GM19397 (cell line): ENCODE measurements at regions not wholly inside any gene's neighbourhood (a gene's known extent, or its start where the extent isn't known, plus 50 kb on each side); places are given as distances from the start of the nearest gene placed in this dataset.
"Not testable (repeated sequence)": the region's sequence is repeated elsewhere in the genome, so short reads cannot be mapped to it uniquely, and the experiment has no call there.

Experiments
- ATAC-seq: cut with Tn5 transposase; IDR thresholded peaks from one replicate; pipeline ENCODE4 v1.9.1; 2021; ENCODE audit warnings: mild to moderate bottlenecking, moderate library complexity; ENCODE audit not compliant: unreplicated experiment

DNA sequence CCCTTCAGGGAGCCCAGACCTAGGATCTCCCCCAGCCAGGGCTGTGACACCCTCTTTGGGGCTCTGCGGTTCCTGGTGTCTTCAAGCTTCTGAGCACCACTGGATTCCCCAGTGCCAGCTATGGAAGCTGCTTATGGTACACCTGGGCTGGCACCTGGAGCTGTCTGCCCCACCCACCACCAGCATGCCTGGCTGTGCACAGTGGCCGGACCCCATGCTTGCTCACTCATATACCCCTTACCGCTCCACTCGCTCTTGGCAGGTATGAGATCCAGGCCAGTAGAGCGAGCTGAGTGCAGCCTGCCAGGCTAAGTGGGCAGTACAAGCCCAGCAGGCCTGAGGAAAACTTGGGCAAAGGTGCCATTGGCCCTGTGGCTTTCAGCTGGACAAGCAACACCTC, 114.0 kb downstream of the DACT1 start:
- ATAC-seq, result no peak

DNA sequence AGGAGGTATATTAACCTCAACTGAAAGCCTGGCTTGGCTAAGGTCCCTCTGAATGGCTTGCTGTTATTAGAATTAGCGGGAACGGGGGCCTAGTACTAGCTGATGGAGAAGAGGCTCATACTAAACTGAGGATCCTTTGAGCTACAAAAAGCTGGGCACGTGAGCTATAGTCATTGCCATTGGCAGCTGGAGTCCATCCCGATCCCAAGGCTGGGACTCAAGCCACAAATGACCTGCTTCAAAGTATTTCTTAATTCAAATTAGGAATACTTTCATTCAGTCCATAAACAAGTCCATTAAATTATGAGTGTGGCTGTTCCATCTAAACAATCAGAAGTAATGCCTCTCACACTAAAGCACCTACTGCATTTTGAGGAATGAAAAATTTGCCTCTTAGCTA, 114.5 kb downstream of the DACT1 start:
- ATAC-seq, result no peak

DNA sequence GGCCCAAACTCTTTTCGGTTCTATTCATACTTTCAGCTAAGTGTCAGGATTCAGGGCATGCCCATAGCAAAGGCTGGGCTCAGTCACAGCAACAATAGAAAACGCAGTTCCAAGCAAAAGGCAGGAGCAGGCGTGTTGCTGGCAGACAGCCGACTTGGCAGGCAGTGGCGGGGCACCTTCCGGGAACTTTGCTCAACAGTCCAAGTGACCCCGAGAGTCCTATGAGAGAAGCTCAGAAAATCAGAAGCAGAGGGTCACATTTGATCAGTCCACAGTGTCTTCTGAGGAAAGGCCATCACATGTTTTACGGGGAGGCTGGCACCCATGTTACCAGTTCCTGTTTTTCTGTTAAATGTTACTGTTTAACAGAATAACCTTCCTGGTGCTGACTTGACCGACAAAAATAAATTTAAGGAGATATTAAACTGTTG, 115.0 kb downstream of the DACT1 start:
- no peak for ATAC-seq

DNA sequence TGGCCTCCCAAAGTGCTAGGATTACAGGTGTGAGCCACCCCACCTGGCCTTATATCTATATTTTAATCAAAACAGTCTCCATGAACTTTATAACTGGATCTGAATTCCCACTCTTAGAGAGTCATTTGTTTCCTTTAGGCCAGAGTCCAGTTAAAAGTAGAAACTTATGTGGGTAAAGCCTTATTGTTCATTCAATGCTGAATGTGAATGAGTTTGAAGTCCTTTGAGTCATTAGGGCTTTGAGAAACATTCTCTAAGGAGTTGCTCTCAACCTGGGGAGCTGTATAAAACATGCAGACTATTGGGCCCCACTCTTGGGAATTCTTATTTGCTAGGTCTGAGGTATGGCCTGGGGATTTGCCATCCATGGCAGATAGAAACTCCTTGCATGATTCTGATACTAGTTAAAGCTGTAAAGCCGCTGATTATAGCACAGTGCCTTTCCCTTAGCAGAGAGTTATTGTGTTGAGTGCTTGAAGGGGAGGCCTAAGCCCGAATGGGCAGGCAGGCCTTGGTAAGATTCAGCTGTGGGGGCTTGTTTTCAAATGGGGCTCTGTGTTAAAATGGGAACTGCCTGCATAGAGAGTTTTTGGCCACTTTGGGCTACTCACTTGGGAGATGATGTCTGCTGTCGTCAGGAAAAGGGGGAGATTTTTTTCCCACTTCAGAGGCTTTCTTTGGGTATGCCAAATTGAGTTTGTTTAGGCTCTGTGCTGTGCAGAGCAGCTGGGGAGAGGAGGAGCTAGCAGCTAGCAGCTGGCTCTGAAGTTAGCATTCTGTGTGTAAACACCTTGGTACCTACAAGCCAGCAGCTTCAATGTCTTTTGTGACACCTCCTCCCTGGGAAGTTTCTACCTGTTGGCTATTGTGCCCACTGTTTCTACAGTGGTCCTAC, 117.5 kb downstream of the DACT1 start:
- ATAC-seq, result no peak

DNA sequence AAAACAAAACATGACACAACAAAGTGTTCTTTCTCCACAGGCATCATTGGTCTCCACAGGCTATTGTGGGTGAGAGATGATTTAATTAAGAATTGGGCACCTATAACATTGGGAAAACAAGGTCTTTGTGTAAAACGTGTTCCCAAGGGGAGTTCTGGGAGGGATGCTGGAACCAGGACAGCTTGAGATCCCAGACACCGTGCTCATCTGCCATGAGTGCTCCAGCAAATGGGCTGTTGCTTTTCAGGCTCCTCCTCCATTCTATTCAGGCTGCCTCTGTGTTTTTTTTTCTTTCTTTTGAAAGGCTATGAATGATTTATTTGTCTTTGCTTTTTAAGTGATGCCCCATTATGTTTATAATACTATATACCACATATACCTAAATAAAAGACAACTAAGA, 122.4 kb downstream of the DACT1 start:
- ATAC-seq, result no peak

DNA sequence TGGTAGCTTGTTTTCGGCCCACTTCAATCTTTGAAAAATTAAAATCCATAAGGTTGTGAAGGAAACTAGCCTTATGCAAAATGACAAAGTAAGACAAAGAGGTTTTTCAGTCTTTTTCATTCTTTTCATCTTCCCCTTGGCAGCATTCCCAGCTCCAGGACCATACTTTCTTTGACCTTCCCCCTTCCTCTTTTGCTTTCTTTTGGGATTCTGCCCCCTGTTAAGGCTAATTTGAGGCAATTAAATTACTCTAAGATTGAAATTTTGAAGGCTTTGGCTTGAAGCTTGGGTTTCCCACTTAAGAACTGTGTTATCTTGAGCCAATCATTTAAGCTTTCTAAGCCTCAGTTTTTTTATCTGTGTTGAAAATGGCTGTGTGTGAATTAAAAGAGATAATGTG, 124.9 kb downstream of the DACT1 start:
- ATAC-seq, result no peak

DNA sequence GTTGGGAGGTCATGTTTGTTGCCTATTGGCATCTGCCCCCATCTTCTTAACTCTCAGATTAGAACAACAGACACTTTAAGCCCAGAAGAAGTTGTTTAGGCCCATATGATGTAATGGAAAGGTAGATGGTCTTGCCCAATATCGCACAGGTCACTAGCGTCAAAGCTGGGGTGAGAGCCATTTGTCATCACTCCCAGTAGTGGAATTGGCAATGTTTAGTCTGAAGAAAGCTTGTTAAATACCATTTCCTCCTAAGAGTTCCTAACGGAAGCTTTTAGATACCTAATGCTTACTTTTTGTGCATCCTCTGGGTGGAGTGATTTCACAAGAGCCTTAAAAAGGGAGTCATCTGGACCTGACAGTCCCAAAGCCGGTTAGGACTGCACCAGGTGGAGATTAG, 125.4 kb downstream of the DACT1 start:
- no peak for ATAC-seq

DNA sequence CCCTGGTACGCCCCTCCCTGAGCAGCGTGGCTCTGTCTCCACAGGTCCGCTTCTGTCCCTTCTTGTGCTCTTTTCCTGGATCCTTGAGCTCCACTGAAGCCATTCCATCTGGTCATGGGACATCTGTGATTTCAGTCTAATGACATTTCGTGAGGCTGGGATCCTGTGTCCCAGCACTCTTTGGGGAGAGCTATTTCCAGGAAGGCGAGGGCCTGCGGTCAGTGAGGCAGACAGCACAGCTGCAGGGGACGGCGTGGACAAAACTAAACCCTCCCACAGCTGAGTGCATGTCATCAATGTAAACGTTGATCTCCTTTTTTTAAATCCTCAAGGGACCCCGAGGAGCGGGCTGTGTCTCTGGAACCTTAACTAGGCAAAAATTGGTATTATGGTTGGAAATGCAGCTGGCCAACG, 127.7 kb downstream of the DACT1 start:
- no peak for ATAC-seq

DNA sequence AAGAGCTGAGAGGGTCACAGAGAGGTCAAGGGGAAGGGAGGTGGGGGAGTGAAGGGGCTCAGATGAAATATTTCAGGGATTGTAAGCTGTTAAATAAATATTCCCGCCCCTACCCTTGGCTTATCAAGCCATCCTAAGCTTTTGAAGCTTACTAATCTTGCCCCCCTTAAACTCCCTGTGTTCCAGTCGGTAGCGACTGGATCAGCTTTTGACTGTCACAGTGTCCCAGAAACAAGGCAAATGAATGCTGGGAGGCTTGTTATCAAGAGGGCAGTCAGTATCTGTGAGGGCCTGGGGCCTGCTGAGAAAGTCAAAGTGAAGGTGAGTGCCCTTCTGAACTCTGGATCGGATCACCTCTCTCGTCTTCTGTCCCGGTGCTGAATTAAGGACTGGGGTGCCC, 128.1 kb downstream of the DACT1 start:
- no peak for ATAC-seq

DNA sequence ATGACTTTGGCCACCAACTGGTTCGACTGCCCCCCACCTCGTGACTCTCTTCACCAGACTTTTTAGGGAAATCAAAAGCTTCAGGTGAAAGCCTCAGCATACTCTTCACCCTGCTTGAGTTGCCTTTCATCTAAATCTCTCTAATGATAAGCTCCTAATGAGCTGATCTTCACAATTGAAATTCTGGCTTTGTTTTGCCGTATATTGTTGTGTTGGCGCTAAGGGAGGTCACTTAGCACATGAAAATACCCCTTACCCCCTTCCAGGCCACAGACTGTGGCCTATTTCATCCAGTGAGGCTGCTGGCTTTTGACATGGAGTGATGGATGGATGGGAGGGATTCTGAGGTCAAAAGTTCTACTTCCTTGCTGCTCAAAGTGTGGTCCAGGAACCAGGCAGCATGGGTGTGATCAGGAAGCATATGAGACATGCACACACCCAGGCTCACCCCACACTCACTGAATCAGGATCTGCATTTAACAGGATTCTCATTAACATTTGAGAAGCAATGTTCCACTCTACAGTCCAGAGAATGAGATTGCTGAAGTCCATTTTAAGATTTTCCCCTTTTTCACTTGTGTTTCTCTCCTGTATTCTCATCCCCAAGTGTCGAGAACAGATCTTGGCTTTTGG, 131.4 kb downstream of the DACT1 start:
- ATAC-seq, result no peak

DNA sequence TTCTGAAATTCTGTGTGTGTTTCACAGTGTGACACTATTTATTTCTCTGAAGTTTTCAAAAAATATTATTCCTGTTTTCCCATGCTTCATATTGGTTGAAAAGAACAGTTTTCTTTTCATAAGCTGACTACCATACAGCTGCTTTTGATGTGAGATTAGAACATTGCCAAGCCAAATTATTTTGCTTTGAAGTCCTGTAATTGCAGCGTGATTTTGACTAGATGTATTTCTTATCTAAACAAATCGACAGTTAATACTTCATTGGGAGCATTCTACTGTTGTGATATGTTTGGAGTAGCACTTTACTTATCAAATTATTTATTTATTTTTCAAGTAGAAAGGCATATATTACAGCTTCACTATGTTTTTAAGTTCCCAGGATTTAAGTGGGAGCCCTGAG, 132.0 kb downstream of the DACT1 start:
- ATAC-seq, result no peak

DNA sequence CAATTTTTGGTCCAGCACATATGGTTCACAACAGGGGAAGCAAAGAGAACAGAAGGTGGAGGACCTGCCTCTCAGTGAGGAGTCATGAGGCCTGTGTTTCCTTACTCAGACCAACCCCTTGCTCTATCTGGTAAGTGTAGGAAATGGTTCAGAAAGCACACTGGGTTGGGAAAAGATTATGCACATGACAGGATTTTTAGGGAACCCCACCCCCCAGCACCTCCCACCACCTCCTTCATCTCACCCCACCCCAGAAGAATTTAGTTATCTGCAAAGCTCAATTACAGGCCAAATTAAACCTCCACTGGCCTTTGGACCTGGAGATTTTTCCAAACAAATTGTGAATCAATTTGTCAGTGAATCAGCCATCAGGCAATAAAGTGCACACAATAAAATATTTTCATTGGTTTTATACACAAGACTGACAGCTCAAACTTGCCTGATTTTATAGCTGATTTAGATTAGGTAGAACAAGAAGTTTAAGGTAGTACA, 132.8 kb downstream of the DACT1 start:
- ATAC-seq, result no peak

DNA sequence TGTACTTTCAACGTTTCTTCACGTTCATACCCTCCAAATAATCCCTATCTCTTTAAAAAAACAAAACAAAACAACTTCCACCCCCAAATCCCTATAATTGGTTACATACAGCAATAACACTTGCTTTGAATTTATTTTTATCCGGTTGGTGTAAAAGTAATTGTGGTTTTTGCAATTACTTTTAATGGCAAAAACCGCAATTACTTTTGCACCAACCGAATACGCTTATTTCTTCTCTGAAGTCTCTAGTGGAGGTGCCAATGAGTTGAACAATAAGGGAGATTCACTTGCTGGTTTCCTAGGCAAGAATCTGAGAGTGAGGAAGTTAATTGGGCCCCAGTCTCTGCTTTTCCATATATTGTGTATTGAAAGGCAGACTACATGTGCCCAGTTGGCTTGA, 133.3 kb downstream of the DACT1 start:
- no peak for ATAC-seq

DNA sequence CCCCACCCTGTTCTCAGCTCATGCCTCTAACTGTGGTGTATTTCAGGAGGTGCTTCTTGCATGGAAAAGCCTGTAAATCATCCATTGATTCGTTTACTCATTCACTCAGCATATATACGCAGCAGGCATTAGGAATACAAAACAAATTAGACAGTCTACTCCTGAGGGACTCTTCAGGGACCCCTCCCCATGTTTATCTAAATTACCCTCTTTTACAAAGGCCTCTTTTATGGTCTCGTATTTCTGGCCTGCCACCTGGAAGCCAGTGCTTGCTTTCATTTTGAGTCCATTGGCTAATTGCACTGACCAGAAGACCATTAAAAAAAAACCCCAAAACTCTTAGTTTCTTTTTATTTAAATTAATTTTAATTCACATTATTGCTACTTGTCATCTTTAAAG, 134.4 kb downstream of the DACT1 start:
- ATAC-seq, result no peak

DNA sequence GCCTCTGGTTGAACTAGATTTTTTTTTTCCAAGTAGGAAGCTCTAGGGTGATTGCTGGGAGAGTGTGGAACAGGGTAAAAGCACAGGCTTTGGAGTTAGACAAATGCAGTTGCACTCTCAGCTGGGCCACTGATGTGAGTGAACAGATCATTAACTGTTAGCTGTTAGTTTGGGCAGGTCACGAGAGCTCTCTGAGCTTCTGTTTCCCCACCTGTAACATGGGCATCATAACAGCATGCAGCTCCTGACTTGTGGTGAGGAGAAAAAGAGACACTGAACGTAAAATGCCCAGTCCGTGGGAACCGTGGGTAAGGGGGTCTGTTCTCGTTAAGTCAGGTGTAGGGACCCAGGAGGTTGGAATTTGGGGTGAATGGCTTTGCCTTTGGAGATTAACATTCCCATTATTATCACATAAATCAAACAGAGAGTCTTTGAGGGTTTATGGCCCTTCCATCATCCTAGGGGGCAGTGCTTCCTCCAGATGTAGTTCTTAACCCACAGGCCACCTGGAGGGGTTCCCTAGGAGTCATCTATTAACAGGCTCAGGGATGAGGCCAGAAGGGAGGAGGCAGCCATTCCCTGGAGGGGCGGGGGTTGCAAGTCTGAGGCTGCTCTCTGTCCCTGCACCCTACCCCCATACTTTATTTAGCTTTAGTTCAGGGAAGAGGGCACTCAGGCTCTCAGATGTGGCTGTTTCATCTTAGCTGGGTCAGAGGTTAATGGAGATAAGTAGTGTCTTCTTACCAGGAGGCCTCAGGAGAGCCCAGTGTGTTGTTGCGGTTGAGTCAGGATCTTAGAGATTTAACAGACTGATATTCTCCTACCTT, 135.2 kb downstream of the DACT1 start:
- ATAC-seq, result no peak

DNA sequence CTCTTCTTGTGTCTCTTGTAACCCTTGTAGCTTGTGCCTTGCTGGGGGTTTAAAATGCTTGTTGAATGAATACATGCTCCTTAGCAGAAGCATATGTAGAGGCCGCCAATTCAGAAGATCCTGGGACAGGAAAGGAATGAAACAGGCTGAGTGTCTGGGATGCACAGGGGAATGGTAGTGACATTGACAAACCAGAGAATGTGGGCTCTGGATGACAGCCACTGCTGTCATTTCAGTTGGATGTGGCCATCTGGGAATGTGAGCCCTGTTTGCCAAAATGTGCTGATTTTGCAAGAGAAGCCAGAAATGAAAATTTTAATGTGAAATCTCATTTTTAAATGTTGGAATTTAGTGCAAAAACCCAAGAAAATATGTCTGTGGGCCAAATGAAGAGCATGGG, 136.8 kb downstream of the DACT1 start:
- ATAC-seq, result no peak

DNA sequence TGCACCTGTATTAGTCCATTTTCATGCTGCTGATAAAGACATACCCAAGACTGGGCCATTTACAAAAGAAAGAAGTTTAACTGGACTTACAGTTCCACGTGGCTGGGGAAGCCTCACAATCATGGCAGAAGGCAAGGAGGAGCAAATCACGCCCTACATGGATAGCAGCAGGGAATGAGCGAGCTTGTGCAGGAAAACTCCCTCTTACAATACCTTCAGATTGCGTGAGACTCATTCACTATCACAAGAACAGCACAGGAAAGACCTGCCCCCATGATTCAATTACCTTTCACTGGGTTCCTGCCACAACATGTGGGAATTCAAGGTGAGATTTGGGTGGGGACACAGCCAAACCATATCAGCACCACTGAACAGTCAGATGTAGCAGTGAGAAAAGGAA, 137.4 kb downstream of the DACT1 start:
- not testable (repeated sequence) for ATAC-seq

DNA sequence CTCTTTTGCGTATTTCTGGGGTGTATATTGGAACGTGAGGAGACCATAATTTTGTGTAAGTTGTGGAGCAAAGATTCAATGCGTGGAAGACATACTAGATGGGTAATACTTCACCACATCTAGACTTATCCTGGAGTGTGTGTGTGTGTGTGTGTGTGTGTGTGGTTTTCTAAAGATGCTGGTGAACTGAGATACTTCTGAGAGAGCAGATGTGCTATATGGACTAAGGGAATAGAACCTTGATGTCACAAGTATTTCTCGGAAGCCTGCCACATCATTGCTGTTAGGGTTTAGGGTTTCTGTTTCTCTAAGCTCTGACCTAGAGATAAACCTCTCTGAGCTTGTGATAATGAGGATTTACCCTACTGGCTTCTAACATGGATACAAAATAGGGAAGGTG, 138.8 kb downstream of the DACT1 start:
- ATAC-seq, result no peak

DNA sequence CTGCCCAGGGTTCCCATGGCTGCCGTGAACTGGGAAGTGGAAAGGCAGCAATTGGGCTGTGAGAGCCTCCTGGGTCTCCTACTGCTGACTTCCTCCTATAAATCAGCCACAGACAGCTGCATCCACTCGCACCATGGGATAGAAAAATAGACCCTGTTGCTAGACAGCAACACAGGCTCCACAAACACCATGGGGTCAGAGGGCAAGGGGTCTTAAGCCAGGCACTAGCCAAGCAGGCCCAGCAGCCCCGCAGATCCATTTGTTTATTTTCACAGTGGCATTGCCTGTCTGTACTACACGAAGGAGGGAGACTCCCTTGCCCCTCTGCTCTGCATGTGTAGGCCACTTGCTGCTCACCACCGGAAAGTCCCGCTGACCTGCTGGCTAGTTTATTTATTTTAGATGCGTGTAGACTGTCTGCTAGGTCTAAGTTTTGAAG, 139.8 kb downstream of the DACT1 start:
- ATAC-seq, result no peak

DNA sequence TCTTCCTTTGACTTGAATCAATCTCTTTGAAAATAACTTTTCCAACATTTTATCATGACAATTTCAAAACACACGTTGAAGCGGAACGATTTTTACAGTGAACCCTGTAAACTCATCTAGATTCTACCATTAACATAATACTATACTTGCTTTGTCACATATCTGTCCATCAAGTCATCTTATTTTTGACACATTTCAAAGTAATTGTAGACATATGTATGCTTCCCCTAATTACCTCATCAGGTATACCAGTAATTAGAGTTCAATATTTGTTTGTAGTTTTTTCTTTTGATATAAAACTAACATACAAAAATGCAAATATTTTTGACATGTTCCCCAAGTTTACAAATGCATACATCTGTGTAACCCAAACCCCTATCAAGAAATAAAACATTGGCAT, 140.4 kb downstream of the DACT1 start:
- ATAC-seq, result no peak

DNA sequence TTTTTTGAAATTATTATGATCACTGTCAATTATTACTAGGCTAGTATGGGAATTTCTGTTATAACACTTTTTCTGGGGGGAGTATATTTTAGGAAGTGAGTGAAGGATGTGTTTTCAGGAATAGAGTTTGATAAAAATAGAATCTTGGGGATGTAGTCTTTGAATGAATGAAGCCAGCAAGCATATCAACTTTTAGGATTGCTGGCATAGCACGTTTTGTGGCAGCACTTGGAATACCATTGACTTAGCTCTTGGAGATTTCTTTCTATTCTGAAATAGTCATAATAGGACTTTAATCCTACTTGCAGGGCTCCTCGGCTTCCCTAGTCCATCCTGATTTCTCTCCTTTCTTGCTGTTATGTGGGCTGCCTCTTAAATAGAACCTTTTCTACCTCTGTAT, 141.6 kb downstream of the DACT1 start:
- no peak for ATAC-seq
